ENCODE measurements at regions not wholly inside any gene's neighbourhood (a gene's known extent, or its start where the extent isn't known, plus 50 kb on each side); places are given as distances from the start of the nearest gene placed in this dataset.

GRCh38 chr2:18219676-18220075, 340.8 kb downstream of the RDH14 start:
- Histone ChIP-seq H3K4me3 (no peak overlapping the region), H3K4me2 (ENCODE audit: control insufficient read depth, insufficient read depth) (no peak overlapping the region), H3K9me3 (replicated peaks; ENCODE audit: control insufficient read depth, insufficient read depth, low read length) (no peaks in the 10 kb centered on the region), H3K27ac (ENCODE audit: control insufficient read depth, insufficient read depth) (no peak overlapping the region), H3K4me1 (ENCODE audit: control insufficient read depth, insufficient read depth, low read length) (no peaks in the 10 kb centered on the region), H3K9ac (ENCODE audit: control insufficient read depth, insufficient read depth, low read length) (no peak overlapping the region), H4K20me1 (ENCODE audit: control insufficient read depth, insufficient read depth) (no peaks in the 10 kb centered on the region), H3K27me3 (replicated peaks in 1 of 2; ENCODE audit: control insufficient read depth in 2 of 2, insufficient read depth in 2 of 2, low read length in 1 of 2) (no peaks in the 10 kb centered on the region), H3K36me3 (ENCODE audit: control insufficient read depth in 2 of 2, insufficient read depth in 2 of 2, low read length in 1 of 2) (no peaks in the 10 kb centered on the region), H3K79me2 (ENCODE audit: control insufficient read depth, insufficient read depth, low read length) (no peaks in the 10 kb centered on the region), H2AFZ (ENCODE audit: control insufficient read depth, low read depth, low read length) (no peak overlapping the region)
- intact Hi-C loops (cut with micrococcal nuclease; ENCODE audit: unreplicated experiment) (no loop called here), in situ Hi-C loops (cut with MboI) (no loop called here)
- ChIA-PET RAD21 (ENCODE audit: unreplicated experiment) (no interaction called here), CTCF (no interaction called here), POLR2A (no interaction called here), SMC1A (ENCODE audit: uncharacterized antibody, unreplicated experiment) (interaction anchor here (0.7 kb wide), 1 partner anchor 11 kb away, joined by 3 read pairs; no protein-coding TSS in a partner anchor)
- ATAC-seq (no peak), DNase-seq (ENCODE audit: low read depth, low spot score) (no peak), FAIRE-seq (no peak)
- 0% methylated on average over 1 of the region's 1 CpG for WGBS (ENCODE audit: insufficient coverage, insufficient replicate concordance, low lambda C conversion rate, missing lambda C conversion rate)
- BruUV-seq (replicated peaks): no TSS peak
- TF ChIP-seq CREB1 (IDR thresholded peaks at IDR 0.05; ENCODE audit: low read depth) (no peak), BCL11A (IDR thresholded peaks at IDR 0.05; ENCODE audit: low read depth, low read length) (no peak), NFYA (IDR thresholded peaks at IDR 0.05; ENCODE audit: borderline replicate concordance, low read depth, low read length) (no peak), CHD1 (IDR thresholded peaks at IDR 0.05; ENCODE audit: low read depth, low read length) (no peak), MYB (IDR thresholded peaks at IDR 0.05; ENCODE audit: borderline replicate concordance, low read depth, low read length) (no peak), ZNF274 (IDR thresholded peaks at IDR 0.05; ENCODE audit: insufficient read depth, insufficient read length) (no peak), RELB (IDR thresholded peaks at IDR 0.05; ENCODE audit: low read depth) (no peak), ASH2L (IDR thresholded peaks at IDR 0.05; ENCODE audit: borderline replicate concordance, low read depth) (no peak), ZNF592 (IDR thresholded peaks at IDR 0.05) (no peak), POLR2A (IDR thresholded peaks at IDR 0.05; ENCODE audit: low read depth, low read length) (no peak), ZBTB40 (IDR thresholded peaks at IDR 0.05; ENCODE audit: borderline replicate concordance) (no peak), SP1 (IDR thresholded peaks at IDR 0.05; ENCODE audit: low read depth, low read length) (no peak), ZSCAN29 (IDR thresholded peaks at IDR 0.05) (no peak), KDM1A (IDR thresholded peaks at IDR 0.05; ENCODE audit: borderline replicate concordance) (no peak), ZNF207 (IDR thresholded peaks at IDR 0.05; ENCODE audit: borderline replicate concordance) (no peak), RBBP5 (conservative IDR thresholded peaks at IDR 0.05) (no peak)
- TF ChIP-seq, protein P1, sequence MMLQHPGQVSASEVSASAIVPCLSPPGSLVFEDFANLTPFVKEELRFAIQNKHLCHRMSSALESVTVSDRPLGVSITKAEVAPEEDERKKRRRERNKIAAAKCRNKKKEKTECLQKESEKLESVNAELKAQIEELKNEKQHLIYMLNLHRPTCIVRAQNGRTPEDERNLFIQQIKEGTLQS (IDR thresholded peaks at IDR 0.05; ENCODE audit: borderline replicate concordance, extremely low read depth, low read depth, low read length): no peak
